ENCODE measurements at regions not wholly inside any gene's neighbourhood (a gene's known extent, or its start where the extent isn't known, plus 50 kb on each side); places are given as distances from the start of the nearest gene placed in this dataset.

DNA sequence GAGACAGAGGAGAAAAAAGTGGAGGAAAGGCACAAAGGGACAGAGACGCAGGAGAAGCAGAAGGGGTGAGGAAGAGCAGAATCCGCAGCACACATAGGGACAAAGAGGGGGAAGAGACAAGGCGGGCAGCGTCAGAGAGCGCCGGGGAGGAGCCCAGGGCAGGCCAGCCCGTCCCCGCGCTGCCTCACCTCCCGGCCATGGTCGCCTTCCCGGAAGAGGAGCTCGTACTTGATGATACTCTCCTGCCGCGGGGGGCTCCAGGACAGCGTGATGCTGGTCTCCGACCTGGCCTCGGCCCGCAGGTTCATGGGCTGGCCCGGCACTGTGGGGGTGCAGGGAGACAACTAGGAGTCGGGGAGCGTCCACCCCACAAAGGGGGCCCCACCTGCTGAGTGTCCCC, 100.6 kb downstream of the PTPRS start:
- ChIA-PET CTCF (no interaction called here), POLR2A (no interaction called here)
- TF ChIP-seq, protein P1, sequence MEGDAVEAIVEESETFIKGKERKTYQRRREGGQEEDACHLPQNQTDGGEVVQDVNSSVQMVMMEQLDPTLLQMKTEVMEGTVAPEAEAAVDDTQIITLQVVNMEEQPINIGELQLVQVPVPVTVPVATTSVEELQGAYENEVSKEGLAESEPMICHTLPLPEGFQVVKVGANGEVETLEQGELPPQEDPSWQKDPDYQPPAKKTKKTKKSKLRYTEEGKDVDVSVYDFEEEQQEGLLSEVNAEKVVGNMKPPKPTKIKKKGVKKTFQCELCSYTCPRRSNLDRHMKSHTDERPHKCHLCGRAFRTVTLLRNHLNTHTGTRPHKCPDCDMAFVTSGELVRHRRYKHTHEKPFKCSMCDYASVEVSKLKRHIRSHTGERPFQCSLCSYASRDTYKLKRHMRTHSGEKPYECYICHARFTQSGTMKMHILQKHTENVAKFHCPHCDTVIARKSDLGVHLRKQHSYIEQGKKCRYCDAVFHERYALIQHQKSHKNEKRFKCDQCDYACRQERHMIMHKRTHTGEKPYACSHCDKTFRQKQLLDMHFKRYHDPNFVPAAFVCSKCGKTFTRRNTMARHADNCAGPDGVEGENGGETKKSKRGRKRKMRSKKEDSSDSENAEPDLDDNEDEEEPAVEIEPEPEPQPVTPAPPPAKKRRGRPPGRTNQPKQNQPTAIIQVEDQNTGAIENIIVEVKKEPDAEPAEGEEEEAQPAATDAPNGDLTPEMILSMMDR (IDR thresholded peaks at IDR 0.05; ENCODE audit: insufficient read depth, low read length, missing control alignments): no peak
- DNase-seq (ENCODE audit: low read depth, low spot score): no peak
- H3K4me3 ChIP-seq (ENCODE audit: low read depth, low read length): no peak overlapping the region

DNA sequence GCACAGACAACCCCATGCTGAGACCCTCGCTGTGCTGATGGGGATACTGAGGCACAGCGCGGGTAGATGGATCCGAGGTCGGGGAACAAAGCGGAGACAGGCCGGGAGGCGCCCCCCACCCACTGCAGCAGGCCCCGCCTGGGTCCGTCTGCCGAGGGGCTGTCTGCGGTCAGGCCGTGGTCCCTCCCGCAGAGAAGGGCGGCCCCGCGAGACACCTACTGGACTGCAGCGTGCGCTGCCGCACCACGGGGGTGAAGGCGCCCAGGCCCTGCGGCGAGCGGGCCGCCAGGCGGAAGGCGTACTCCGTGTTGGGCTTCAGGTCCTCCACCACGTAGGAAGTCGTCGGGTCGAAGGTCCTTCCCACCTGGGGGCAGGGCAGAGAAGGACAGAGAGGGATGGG, 101.9 kb downstream of the PTPRS start:
- no peak for DNase-seq (ENCODE audit: low read depth, low spot score)
- no peak overlapping the region for H3K4me3 ChIP-seq (ENCODE audit: low read depth, low read length)
- TF ChIP-seq, protein P1 (IDR thresholded peaks at IDR 0.05; ENCODE audit: insufficient read depth, low read length, missing control alignments): no peak
- ChIA-PET POLR2A (no interaction called here), CTCF (no interaction called here)

DNA sequence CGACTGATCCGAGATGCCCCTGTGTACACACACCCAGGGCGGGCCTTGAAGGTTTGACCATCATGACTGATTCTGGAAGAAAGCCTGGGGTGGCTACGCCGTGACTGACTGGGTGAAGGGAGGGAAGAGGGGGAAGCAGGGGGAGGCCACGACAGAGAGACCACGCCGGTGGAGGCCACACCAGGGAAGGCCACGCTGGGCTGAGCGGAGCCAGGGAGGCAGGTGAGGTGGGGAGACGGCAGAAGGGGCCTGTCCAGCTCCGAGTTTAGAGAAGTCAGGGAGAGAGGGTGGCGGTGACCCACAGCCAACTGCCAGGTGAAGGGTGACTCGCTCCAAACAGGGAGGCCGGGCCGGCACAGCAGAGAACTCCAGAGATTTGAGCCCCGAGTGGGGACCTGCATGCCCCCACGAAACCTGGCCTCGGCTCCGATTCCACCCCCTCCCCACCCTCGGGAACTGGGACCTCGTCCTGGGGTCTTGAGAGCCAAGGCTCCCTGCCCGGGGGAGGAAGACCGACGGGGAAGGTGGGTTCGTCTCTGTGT, 102.6 kb downstream of the PTPRS start:
- ChIA-PET POLR2A (no interaction called here), CTCF (interaction anchor here (1.2 kb wide), 1 partner anchor 11 kb away, joined by 4 read pairs; no protein-coding TSS in a partner anchor)
- no peak overlapping the region for H3K4me3 ChIP-seq (ENCODE audit: low read depth, low read length)
- DNase-seq (ENCODE audit: low read depth, low spot score): no peak
- TF ChIP-seq, protein P1 (IDR thresholded peaks at IDR 0.05; ENCODE audit: insufficient read depth, low read length, missing control alignments): no peak

DNA sequence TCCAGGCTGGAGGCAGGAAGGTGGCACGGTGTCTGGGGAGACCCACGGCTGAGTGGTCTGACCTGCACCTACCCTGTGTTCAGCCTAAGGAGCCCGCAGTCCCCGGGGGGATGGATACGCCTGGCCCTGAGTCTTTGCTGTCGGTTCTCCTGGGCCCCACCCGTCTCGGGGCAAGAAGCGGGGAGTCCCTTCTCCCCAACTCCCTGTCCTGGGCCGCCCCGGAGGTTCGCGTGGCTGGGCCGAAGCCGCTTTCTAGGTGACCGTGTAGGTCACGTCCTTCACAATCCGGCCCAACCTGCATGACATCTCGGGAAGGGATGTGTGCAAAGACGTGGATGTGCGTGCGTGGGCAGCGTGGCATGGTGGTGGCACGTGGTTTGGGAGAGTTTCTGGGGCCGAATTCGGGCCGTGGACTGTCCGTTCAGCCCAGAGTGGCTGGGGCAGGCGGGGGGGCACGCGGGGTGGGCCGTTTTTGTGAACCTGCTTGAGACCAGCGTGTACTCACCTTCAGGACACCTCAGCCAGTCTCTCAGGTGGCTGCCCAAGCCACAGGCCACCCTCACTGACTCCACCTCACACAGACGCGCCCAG, 103.3 kb downstream of the PTPRS start:
- TF ChIP-seq, protein P1 (IDR thresholded peaks at IDR 0.05; ENCODE audit: insufficient read depth, low read length, missing control alignments): no peak
- ChIA-PET CTCF (interaction anchor here (1.2 kb wide), 1 partner anchor 11 kb away, joined by 4 read pairs; no protein-coding TSS in a partner anchor), POLR2A (no interaction called here)
- no peak for DNase-seq (ENCODE audit: low read depth, low spot score)
- H3K4me3 ChIP-seq (ENCODE audit: low read depth, low read length): no peak overlapping the region

DNA sequence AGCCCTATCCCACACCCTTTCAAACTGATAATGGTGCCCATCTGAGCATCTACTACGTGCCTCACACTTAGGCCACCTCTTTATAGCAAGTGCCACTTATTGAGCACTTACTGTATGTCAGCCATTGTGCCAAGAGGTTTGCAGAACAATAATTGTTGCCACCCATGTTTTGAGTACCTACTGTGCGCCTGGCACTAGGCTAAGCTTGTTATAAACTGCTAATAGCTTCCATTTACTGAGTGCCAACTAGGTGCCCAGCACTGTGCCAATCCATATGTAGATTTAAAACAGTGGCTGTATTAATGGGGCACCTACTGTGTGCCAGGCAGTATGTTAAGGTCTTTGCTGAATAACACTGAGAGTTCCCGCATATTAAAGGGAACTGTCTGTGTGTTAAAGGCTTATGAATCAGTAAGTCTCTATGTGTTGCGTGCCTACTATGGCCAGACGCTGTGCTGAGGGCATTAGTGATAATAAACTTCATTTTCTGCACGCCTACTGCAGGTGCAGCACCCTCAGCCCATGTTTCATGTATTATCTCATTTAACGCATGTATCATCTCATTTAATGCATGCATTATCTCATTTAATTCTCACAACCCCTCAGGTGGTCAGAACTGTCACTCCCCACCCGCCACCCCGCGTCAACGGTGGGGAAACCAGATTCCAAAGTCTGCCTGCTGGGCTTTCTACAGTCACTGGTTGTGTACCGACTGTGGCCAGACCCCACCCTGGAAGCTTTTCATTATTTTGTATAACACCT, 105.0 kb downstream of the PTPRS start:
- no peak overlapping the region for H3K4me3 ChIP-seq (ENCODE audit: low read depth, low read length)
- POLR2A ChIA-PET: no interaction called here
- TF ChIP-seq, protein P1 (IDR thresholded peaks at IDR 0.05; ENCODE audit: insufficient read depth, low read length, missing control alignments): no peak
- CTCF ChIA-PET: interaction anchor here (0.8 kb wide), 1 partner anchor 187 kb away, joined by 3 read pairs; no protein-coding TSS in a partner anchor
- no peak for DNase-seq (ENCODE audit: low read depth, low spot score)

DNA sequence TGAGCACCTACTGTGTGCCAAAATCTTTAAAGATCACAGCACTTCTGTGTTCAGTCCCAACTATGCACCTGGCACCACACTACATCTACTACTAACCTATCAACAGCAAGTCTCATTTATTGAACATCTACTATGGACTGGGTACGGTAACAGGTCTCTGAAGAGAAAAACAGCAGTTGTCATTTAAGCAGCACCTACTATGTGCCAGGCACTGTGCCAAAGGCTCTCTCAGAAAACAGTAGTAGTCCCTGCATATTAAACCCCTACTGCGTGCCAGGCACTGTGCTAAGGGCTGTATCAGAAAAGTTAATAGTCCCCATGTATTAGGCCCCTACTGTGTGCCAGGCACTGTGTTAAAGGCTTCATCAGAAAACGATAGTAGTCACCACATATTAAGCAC, 106.2 kb downstream of the PTPRS start:
- POLR2A ChIA-PET: no interaction called here
- TF ChIP-seq, protein P1 (IDR thresholded peaks at IDR 0.05; ENCODE audit: insufficient read depth, low read length, missing control alignments): no peak
- CTCF ChIA-PET: interaction anchor here (1.0 kb wide), 1 partner anchor 8 kb away, joined by 3 read pairs; no protein-coding TSS in a partner anchor
- DNase-seq (ENCODE audit: low read depth, low spot score): no peak
- H3K4me3 ChIP-seq (ENCODE audit: low read depth, low read length): no peak overlapping the region
